Amniotic stem cell (primary cell): ENCODE measurements at regions not wholly inside any gene's neighbourhood (a gene's known extent, or its start where the extent isn't known, plus 50 kb on each side); places are given as distances from the start of the nearest gene placed in this dataset.
A peak's percentile ranks its signal among the peaks of the same experiment; 100 is the strongest.
"Not testable (repeated sequence)": the region's sequence is repeated elsewhere in the genome, so short reads cannot be mapped to it uniquely, and the experiment has no call there.

ENCODE experiments used
- DNase-seq: peaks from one replicate; lab custom pipeline; 2025; lab: John Stamatoyannopoulos, UW

GRCh38 chr5:40221796-40222195 lies 457.9 kb upstream of the PTGER4 start:
- peak; percentile 16 for DNase-seq

- DNase-seq, result no peak
Observed at GRCh38 chr5:40221255-40221654, 458.5 kb upstream of the PTGER4 start.

GRCh38 chr5:40220260-40220659 lies 459.5 kb upstream of the PTGER4 start:
- no peak for DNase-seq

GRCh38 chr5:40217553-40217952 lies 462.2 kb upstream of the PTGER4 start:
- no peak for DNase-seq

- DNase-seq, result no peak
Observed at GRCh38 chr5:40210694-40211093, 469.0 kb upstream of the PTGER4 start.

- DNase-seq, result no peak
Observed at GRCh38 chr5:40206030-40206429, 473.7 kb upstream of the PTGER4 start.

GRCh38 chr5:40204144-40204543 lies 475.6 kb upstream of the PTGER4 start:
- no peak for DNase-seq

- no peak for DNase-seq
Observed at GRCh38 chr5:40202814-40203440, 476.8 kb upstream of the PTGER4 start.

- DNase-seq, result no peak
Observed at GRCh38 chr5:40198736-40199135, 481.0 kb upstream of the PTGER4 start.

- not testable (repeated sequence) for DNase-seq
Observed at GRCh38 chr5:40195574-40195973, 484.1 kb upstream of the PTGER4 start.

GRCh38 chr5:40191150-40191549 lies 488.6 kb upstream of the PTGER4 start:
- no peak for DNase-seq

- no peak for DNase-seq
Observed at GRCh38 chr5:40172721-40173120, 507.0 kb upstream of the PTGER4 start.

GRCh38 chr5:40171971-40172370 lies 507.7 kb upstream of the PTGER4 start:
- DNase-seq, result peak; percentile 22

- no peak for DNase-seq
Observed at GRCh38 chr5:40167283-40167682, 512.4 kb upstream of the PTGER4 start.

- DNase-seq, result no peak
Observed at GRCh38 chr5:40166802-40167201, 512.9 kb upstream of the PTGER4 start.

- no peak for DNase-seq
Observed at GRCh38 chr5:40165789-40166728, 513.7 kb upstream of the PTGER4 start.

GRCh38 chr5:40165106-40165788 lies 514.5 kb upstream of the PTGER4 start:
- DNase-seq, result no peak

- DNase-seq, result no peak
Observed at GRCh38 chr5:40160435-40160834, 519.3 kb upstream of the PTGER4 start.

GRCh38 chr5:40154194-40154593 lies 525.5 kb upstream of the PTGER4 start:
- DNase-seq, result no peak

- no peak for DNase-seq
Observed at GRCh38 chr5:40150896-40151295, 528.8 kb upstream of the PTGER4 start.

- no peak for DNase-seq
Observed at GRCh38 chr5:40141896-40142295, 537.8 kb upstream of the PTGER4 start.

GRCh38 chr5:40141418-40141817 lies 538.3 kb upstream of the PTGER4 start:
- DNase-seq, result no peak

GRCh38 chr5:40137223-40137622 lies 542.5 kb upstream of the PTGER4 start:
- DNase-seq, result no peak
